ENCODE measurements at regions not wholly inside any gene's neighbourhood (a gene's known extent, or its start where the extent isn't known, plus 50 kb on each side); places are given as distances from the start of the nearest gene placed in this dataset.

DNA sequence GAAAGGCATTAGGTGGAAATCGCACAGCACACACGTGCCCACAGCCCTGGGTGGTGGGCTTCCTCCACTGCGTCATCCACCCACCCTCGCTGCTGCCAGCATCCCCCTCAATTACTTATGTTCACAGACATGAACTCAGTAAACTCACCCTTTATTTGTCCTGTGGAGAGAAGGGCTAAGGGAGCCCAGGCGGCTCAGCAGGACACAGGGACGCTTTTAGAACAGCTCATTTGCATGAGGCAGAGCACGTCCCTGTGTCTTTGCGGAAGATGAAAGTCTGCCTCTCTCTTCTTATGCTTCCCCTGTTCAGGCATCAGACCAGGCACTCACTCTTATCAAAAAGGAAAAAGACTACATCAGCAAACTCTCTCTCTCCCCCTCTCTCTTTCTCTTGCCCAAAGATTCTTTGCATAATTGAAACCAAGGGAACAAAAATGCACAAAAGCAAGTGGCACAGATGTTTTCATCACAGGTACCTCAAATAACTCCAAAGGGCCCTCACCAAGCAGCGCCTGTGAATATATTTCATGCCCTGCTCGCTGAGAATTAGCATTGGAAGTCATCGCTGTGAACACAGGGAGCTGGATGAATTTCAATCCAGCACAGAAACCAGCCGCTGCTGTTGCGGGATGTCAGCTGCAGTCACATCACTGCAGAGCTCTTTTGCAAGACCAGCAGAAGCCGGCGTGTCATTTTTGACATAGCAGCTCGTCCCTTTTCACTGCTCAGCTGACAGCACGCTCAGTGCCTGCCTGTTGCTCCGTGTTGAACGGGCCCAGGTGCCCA lies 376.3 kb upstream of the MYT1L start:
- no peak overlapping the region for H3K4me3 ChIP-seq
- H2AFZ ChIP-seq (ENCODE audit: low read depth, low read length) = no peak overlapping the region

DNA sequence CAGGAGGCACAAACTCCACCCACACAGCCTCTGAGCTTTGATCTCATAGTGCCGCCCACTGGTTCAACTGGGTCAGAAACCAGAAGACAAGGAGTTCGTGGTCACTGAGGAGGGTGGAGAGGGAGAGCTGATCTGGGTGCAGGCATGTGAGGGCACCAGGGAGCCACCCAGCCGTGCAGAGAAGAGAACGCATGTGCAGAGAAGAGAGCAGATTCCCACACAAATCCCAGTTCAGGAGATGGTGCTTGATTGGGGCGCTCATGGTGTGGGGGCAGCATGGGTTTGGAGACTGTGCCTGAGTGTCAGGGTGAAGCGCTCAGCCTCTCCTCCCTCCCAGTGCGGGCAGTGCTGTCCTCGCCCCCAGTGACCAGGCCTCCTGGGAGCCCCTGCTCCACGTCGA lies 375.2 kb upstream of the MYT1L start:
- Histone ChIP-seq H3K9ac (ENCODE audit: insufficient read depth in 1 of 2, low read depth in 2 of 2, low read length in 2 of 2) (no peak overlapping the region), H3K4me2 (ENCODE audit: insufficient read depth, low read length) (no peak overlapping the region), H3K9me1 (ENCODE audit: control insufficient read depth, insufficient read depth, low read length) (peaks cover 2% of the 10 kb centered on the region), H3K4me3 (no peak overlapping the region), H3K36me3 (ENCODE audit: control insufficient read depth, insufficient read depth, low read length) (no peaks in the 10 kb centered on the region), H3K9me3 (replicated peaks; ENCODE audit: control insufficient read depth, insufficient read depth, low read depth, low read length) (no peaks in the 10 kb centered on the region), H3K27ac (ENCODE audit: extremely low read depth, low read depth, low read length) (no peak overlapping the region), H4K20me1 (replicated peaks; ENCODE audit: control insufficient read depth, insufficient read depth, low read length) (no peaks in the 10 kb centered on the region; the same call in 1 of the 2 replicates), H2AFZ (ENCODE audit: low read depth, low read length) (no peak overlapping the region), H3K79me2 (ENCODE audit: control insufficient read depth, insufficient read depth, low read length) (no peaks in the 10 kb centered on the region), H3K4me1 (replicated peaks in 1 of 2; ENCODE audit: control insufficient read depth in 2 of 2, insufficient read depth in 2 of 2, low read length in 2 of 2) (no peaks in the 10 kb centered on the region), H3K27me3 (ENCODE audit: control insufficient read depth in 2 of 2, insufficient read depth in 2 of 2, low read length in 2 of 2) (peaks cover 12 to 75% of the 10 kb centered on the region in 2 experiments)
- ChIA-PET POLR2A (no interaction called here), CTCF (ENCODE audit: low intra/inter-chr PET ratio) (no interaction called here)
- FAIRE-seq = no peak
- WGBS (ENCODE audit: insufficient coverage, low coverage, missing lambda C conversion rate) = 2% methylated on average over 9 of the region's 10 CpGs
- TF ChIP-seq ZNF436 (CRISPR knock-in tag; IDR thresholded peaks at IDR 0.05) = no peak
- TF ChIP-seq, protein P1, sequence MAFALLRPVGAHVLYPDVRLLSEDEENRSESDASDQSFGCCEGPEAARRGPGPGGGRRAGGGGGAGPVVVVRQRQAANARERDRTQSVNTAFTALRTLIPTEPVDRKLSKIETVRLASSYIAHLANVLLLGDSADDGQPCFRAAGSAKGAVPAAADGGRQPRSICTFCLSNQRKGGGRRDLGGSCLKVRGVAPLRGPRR (CRISPR knock-in tag; IDR thresholded peaks at IDR 0.05) = no peak
- in situ Hi-C loops (cut with MboI) (no loop called here), intact Hi-C loops (cut with micrococcal nuclease) (no loop called here)
- no TSS peak for BruUV-seq (replicated peaks)
- no peak for ATAC-seq
- DNase-seq (ENCODE audit: extremely low read depth in 1 of 4, low spot score in 3 of 4) = peak in 1 of 4 experiments; percentile 3

More for the DNA sequence above, 376.3 kb upstream of the MYT1L start:
- FAIRE-seq = no peak
- ATAC-seq = no peak
- H3K4me2 ChIP-seq (ENCODE audit: insufficient read depth, low read length) = no peak overlapping the region
- no peak for TF ChIP-seq FOXP1 (CRISPR knock-in tag; IDR thresholded peaks at IDR 0.05)
- H3K9me1 ChIP-seq (ENCODE audit: control insufficient read depth, insufficient read depth, low read length) = peaks cover 2% of the 10 kb centered on the region
- POLR2A ChIA-PET = interaction anchor here (1.0 kb wide), 1 partner anchor 8 kb away, joined by 3 read pairs; no protein-coding TSS in a partner anchor
- intact Hi-C loops (cut with micrococcal nuclease) = no loop called here
- H3K9ac ChIP-seq (ENCODE audit: insufficient read depth in 1 of 2, low read depth in 2 of 2, low read length in 2 of 2) = no peak overlapping the region
- H3K4me1 ChIP-seq (replicated peaks in 1 of 2; ENCODE audit: control insufficient read depth in 2 of 2, insufficient read depth in 2 of 2, low read length in 2 of 2) = no peaks in the 10 kb centered on the region
- H3K79me2 ChIP-seq (ENCODE audit: control insufficient read depth, insufficient read depth, low read length) = no peaks in the 10 kb centered on the region
- in situ Hi-C loops (cut with MboI) = no loop called here
- under 1% methylated on average over 19 of the region's 19 CpGs for WGBS (ENCODE audit: insufficient coverage, low coverage, missing lambda C conversion rate)
- H3K9me3 ChIP-seq (replicated peaks; ENCODE audit: control insufficient read depth, insufficient read depth, low read depth, low read length) = no peaks in the 10 kb centered on the region
- CTCF ChIA-PET (ENCODE audit: low intra/inter-chr PET ratio) = no interaction called here
- no TSS peak for BruUV-seq (replicated peaks)
- no peak overlapping the region for H3K27ac ChIP-seq (ENCODE audit: extremely low read depth, low read depth, low read length)
- H3K36me3 ChIP-seq (ENCODE audit: control insufficient read depth, insufficient read depth, low read length) = no peaks in the 10 kb centered on the region
- H4K20me1 ChIP-seq (replicated peaks; ENCODE audit: control insufficient read depth, insufficient read depth, low read length) = no peaks in the 10 kb centered on the region; the same call in 1 of the 2 replicates
- peaks cover 7 to 72% of the 10 kb centered on the region in 2 experiments for H3K27me3 ChIP-seq (ENCODE audit: control insufficient read depth in 2 of 2, insufficient read depth in 2 of 2, low read length in 2 of 2)
- no peak for DNase-seq (ENCODE audit: extremely low read depth in 1 of 4, low spot score in 3 of 4)

Measured in K562 (cell line).